ENCODE measurements at regions not wholly inside any gene's neighbourhood (a gene's known extent, or its start where the extent isn't known, plus 50 kb on each side); places are given as distances from the start of the nearest gene placed in this dataset.

GRCh38 chr3:7934362-7934761 lies 567.3 kb upstream of the LMCD1 start:
- H3K27ac Mint-ChIP-seq = no peak overlapping the region

GRCh38 chr3:7947930-7948329 lies 553.7 kb upstream of the LMCD1 start:
- H3K9me3 Mint-ChIP-seq = peaks cover under 1% of the 10 kb centered on the region
- no peak overlapping the region for H3K4me3 Mint-ChIP-seq
- ATAC-seq = no peak
- no peaks in the 10 kb centered on the region for H3K4me1 Mint-ChIP-seq
- no peak overlapping the region for H3K27ac Mint-ChIP-seq
- H3K36me3 Mint-ChIP-seq = no peaks in the 10 kb centered on the region
- H3K27me3 Mint-ChIP-seq = no peaks in the 10 kb centered on the region

More at GRCh38 chr3:7934362-7934761, 567.3 kb upstream of the LMCD1 start:
- Mint-ChIP-seq H3K36me3 (no peaks in the 10 kb centered on the region), H3K4me3 (no peak overlapping the region), H3K27me3 (no peaks in the 10 kb centered on the region), H3K9me3 (peaks cover 15% of the 10 kb centered on the region), H3K4me1 (no peaks in the 10 kb centered on the region)
- no peak for ATAC-seq

- Mint-ChIP-seq H3K9me3 (no peaks in the 10 kb centered on the region), H3K4me3 (no peak overlapping the region), H3K27me3 (no peaks in the 10 kb centered on the region), H3K36me3 (no peaks in the 10 kb centered on the region), H3K4me1 (no peaks in the 10 kb centered on the region), H3K27ac (no peak overlapping the region)
- ATAC-seq = no peak
Observed at GRCh38 chr3:7950890-7951289, 550.7 kb upstream of the LMCD1 start.

GRCh38 chr3:7953449-7954014 lies 548.1 kb upstream of the LMCD1 start:
- no peaks in the 10 kb centered on the region for H3K9me3 Mint-ChIP-seq
- H3K27me3 Mint-ChIP-seq = no peaks in the 10 kb centered on the region
- H3K36me3 Mint-ChIP-seq = no peaks in the 10 kb centered on the region
- H3K4me3 Mint-ChIP-seq = no peak overlapping the region
- no peak overlapping the region for H3K27ac Mint-ChIP-seq
- ATAC-seq = no peak
- H3K4me1 Mint-ChIP-seq = no peaks in the 10 kb centered on the region

GRCh38 chr3:7957024-7957423 lies 544.6 kb upstream of the LMCD1 start:
- Mint-ChIP-seq H3K4me3 (no peak overlapping the region), H3K27ac (no peak overlapping the region), H3K9me3 (no peaks in the 10 kb centered on the region), H3K36me3 (no peaks in the 10 kb centered on the region), H3K4me1 (no peaks in the 10 kb centered on the region), H3K27me3 (no peaks in the 10 kb centered on the region)
- ATAC-seq = no peak

- Mint-ChIP-seq H3K27ac (no peak overlapping the region), H3K9me3 (no peaks in the 10 kb centered on the region), H3K27me3 (no peaks in the 10 kb centered on the region), H3K4me3 (no peak overlapping the region), H3K4me1 (no peaks in the 10 kb centered on the region), H3K36me3 (no peaks in the 10 kb centered on the region)
- ATAC-seq = no peak
Observed at GRCh38 chr3:7959094-7959493, 542.5 kb upstream of the LMCD1 start.

GRCh38 chr3:7960601-7961000 lies 541.0 kb upstream of the LMCD1 start:
- ATAC-seq = no peak
- Mint-ChIP-seq H3K36me3 (no peaks in the 10 kb centered on the region), H3K27me3 (no peaks in the 10 kb centered on the region), H3K9me3 (peaks cover 3% of the 10 kb centered on the region), H3K4me3 (no peak overlapping the region), H3K4me1 (no peaks in the 10 kb centered on the region), H3K27ac (no peak overlapping the region)

GRCh38 chr3:7962301-7962700 lies 539.3 kb upstream of the LMCD1 start:
- no peak overlapping the region for H3K27ac Mint-ChIP-seq
- no peak for ATAC-seq
- H3K4me3 Mint-ChIP-seq = no peak overlapping the region
- peaks cover 3% of the 10 kb centered on the region for H3K9me3 Mint-ChIP-seq
- H3K36me3 Mint-ChIP-seq = no peaks in the 10 kb centered on the region
- no peaks in the 10 kb centered on the region for H3K27me3 Mint-ChIP-seq
- H3K4me1 Mint-ChIP-seq = no peaks in the 10 kb centered on the region

GRCh38 chr3:7964899-7965298 lies 536.7 kb upstream of the LMCD1 start:
- Mint-ChIP-seq H3K9me3 (peaks cover 3% of the 10 kb centered on the region), H3K27me3 (no peaks in the 10 kb centered on the region), H3K4me3 (no peak overlapping the region), H3K4me1 (no peaks in the 10 kb centered on the region), H3K27ac (no peak overlapping the region), H3K36me3 (no peaks in the 10 kb centered on the region)
- ATAC-seq = no peak

GRCh38 chr3:7973006-7973405 lies 528.6 kb upstream of the LMCD1 start:
- H3K27me3 Mint-ChIP-seq = no peaks in the 10 kb centered on the region
- H3K9me3 Mint-ChIP-seq = peaks cover 4% of the 10 kb centered on the region
- no peak for ATAC-seq
- no peaks in the 10 kb centered on the region for H3K36me3 Mint-ChIP-seq
- no peaks in the 10 kb centered on the region for H3K4me1 Mint-ChIP-seq
- no peak overlapping the region for H3K4me3 Mint-ChIP-seq
- H3K27ac Mint-ChIP-seq = no peak overlapping the region

GRCh38 chr3:7977245-7978086 lies 524.2 kb upstream of the LMCD1 start:
- Mint-ChIP-seq H3K4me1 (no peaks in the 10 kb centered on the region), H3K9me3 (peaks cover 4% of the 10 kb centered on the region), H3K27me3 (no peaks in the 10 kb centered on the region), H3K36me3 (no peaks in the 10 kb centered on the region), H3K27ac (no peak overlapping the region), H3K4me3 (no peak overlapping the region)
- no peak for ATAC-seq

GRCh38 chr3:7978087-7978422 lies 523.6 kb upstream of the LMCD1 start:
- no peak overlapping the region for H3K4me3 Mint-ChIP-seq
- no peak for ATAC-seq
- H3K4me1 Mint-ChIP-seq = no peaks in the 10 kb centered on the region

GRCh38 chr3:7982126-7982525 lies 519.5 kb upstream of the LMCD1 start:
- Mint-ChIP-seq H3K27me3 (no peaks in the 10 kb centered on the region), H3K4me3 (no peak overlapping the region)
- no peak for ATAC-seq

More at GRCh38 chr3:7978087-7978422, 523.6 kb upstream of the LMCD1 start:
- H3K27ac Mint-ChIP-seq = no peak overlapping the region
- H3K9me3 Mint-ChIP-seq = peaks cover 4% of the 10 kb centered on the region
- H3K36me3 Mint-ChIP-seq = no peaks in the 10 kb centered on the region
- H3K27me3 Mint-ChIP-seq = no peaks in the 10 kb centered on the region

GRCh38 chr3:7999384-7999783 lies 502.2 kb upstream of the LMCD1 start:
- no peaks in the 10 kb centered on the region for H3K36me3 Mint-ChIP-seq
- no peaks in the 10 kb centered on the region for H3K27me3 Mint-ChIP-seq
- no peak for ATAC-seq
- no peak overlapping the region for H3K27ac Mint-ChIP-seq
- H3K9me3 Mint-ChIP-seq = peaks cover 3% of the 10 kb centered on the region
- no peak overlapping the region for H3K4me3 Mint-ChIP-seq
- no peaks in the 10 kb centered on the region for H3K4me1 Mint-ChIP-seq

More at GRCh38 chr3:7982126-7982525, 519.5 kb upstream of the LMCD1 start:
- H3K4me1 Mint-ChIP-seq = no peaks in the 10 kb centered on the region
- H3K36me3 Mint-ChIP-seq = no peaks in the 10 kb centered on the region
- no peak overlapping the region for H3K27ac Mint-ChIP-seq
- H3K9me3 Mint-ChIP-seq = no peaks in the 10 kb centered on the region

GRCh38 chr3:8001307-8001706 lies 500.3 kb upstream of the LMCD1 start:
- ATAC-seq = no peak
- H3K9me3 Mint-ChIP-seq = peaks cover 3% of the 10 kb centered on the region
- no peaks in the 10 kb centered on the region for H3K4me1 Mint-ChIP-seq
- H3K4me3 Mint-ChIP-seq = no peak overlapping the region
- no peaks in the 10 kb centered on the region for H3K27me3 Mint-ChIP-seq
- no peaks in the 10 kb centered on the region for H3K36me3 Mint-ChIP-seq
- no peak overlapping the region for H3K27ac Mint-ChIP-seq

GRCh38 chr3:8001712-8002111 lies 499.9 kb upstream of the LMCD1 start:
- Mint-ChIP-seq H3K36me3 (no peaks in the 10 kb centered on the region), H3K27ac (no peak overlapping the region), H3K4me1 (no peaks in the 10 kb centered on the region), H3K4me3 (no peak overlapping the region), H3K9me3 (peaks cover 3% of the 10 kb centered on the region), H3K27me3 (no peaks in the 10 kb centered on the region)
- no peak for ATAC-seq
